ENCODE measurements at regions not wholly inside any gene's neighbourhood (a gene's known extent, or its start where the extent isn't known, plus 50 kb on each side); places are given as distances from the start of the nearest gene placed in this dataset.

GRCh38 chr1:115461526-115461925 lies 123.5 kb upstream of the NGF start:
- TF ChIP-seq CTCF (IDR thresholded peaks at IDR 0.05; ENCODE audit: low read depth, low read length) (no peak), EZH2phosphoT487 (IDR thresholded peaks at IDR 0.05; ENCODE audit: low read depth) (no peak)
